Skeletal muscle satellite cell (primary cell): ENCODE measurements at regions not wholly inside any gene's neighbourhood (a gene's known extent, or its start where the extent isn't known, plus 50 kb on each side); places are given as distances from the start of the nearest gene placed in this dataset.

Source experiments
- H3K27me3 ChIP-seq: 2 replicates; pipeline ENCODE4 v1.7.0; 2013; ENCODE audit warnings: low read length; ENCODE audit not compliant: control insufficient read depth, insufficient read depth
- H3K36me3 ChIP-seq: 2 replicates; pipeline ENCODE4 v1.7.0; 2013; ENCODE audit warnings: mild to moderate bottlenecking, control low read depth, low read length; ENCODE audit not compliant: insufficient read depth
- H3K4me1 ChIP-seq: 2 replicates; pipeline ENCODE4 v1.7.0; 2013; ENCODE audit warnings: low read length; ENCODE audit not compliant: control insufficient read depth, insufficient read depth
- H3K4me2 ChIP-seq: 2 replicates; pipeline ENCODE4 v1.7.0; 2013; ENCODE audit warnings: mild to moderate bottlenecking, low read length
- H3K4me3 ChIP-seq: 2 replicates; pipeline ENCODE4 v1.7.0; 2013; ENCODE audit warnings: low read length
- H3K9ac ChIP-seq: 2 replicates; pipeline ENCODE4 v1.7.0; 2013; ENCODE audit warnings: mild to moderate bottlenecking, low read depth, low read length, moderate library complexity
- H3K9me3 ChIP-seq: replicated peaks from 2 replicates; pipeline ENCODE4 v1.7.0; 2013; ENCODE audit warnings: mild to moderate bottlenecking, control low read depth, low read length

DNA sequence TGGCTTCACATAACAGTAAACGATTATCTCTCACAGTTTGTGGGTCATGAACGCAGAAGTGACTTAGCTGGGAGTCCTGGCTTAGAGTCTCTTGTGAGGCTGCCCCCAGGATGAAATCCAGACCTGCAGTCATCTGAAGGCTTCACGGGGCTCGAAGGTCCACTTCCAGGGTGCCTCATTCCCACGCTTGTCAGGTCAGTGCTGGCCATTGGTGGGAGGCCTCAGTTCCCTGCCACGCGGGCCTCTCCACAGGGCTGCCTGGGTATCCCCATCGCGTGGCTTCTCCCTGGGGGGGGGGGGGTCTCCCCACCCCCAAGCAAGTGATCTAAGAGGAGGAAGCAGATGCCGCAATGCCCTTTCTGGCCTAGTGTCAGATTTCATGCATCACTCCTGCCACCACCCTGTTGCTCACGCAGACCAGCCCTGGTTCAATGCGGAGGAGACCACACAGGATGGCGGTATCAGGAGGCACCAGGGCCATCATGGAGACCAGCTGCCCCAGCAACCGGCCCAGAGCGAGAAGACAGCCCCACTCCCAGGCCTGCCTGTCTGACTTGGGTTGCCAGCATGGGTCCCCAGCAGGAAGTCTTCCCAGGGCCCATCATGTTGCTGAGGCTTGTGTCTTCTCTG, 77.3 kb upstream of the CDH5 start:
- H3K4me1 ChIP-seq = no peaks in the 10 kb centered on the region
- H3K36me3 ChIP-seq = no peaks in the 10 kb centered on the region
- no peak overlapping the region for H3K4me2 ChIP-seq
- H3K27me3 ChIP-seq = peaks cover 17% of the 10 kb centered on the region
- H3K9me3 ChIP-seq = no peaks in the 10 kb centered on the region
- H3K9ac ChIP-seq = no peak overlapping the region
- no peak overlapping the region for H3K4me3 ChIP-seq

GRCh38 chr16:66287926-66288325, 78.6 kb upstream of the CDH5 start:
- no peaks in the 10 kb centered on the region for H3K36me3 ChIP-seq
- no peaks in the 10 kb centered on the region for H3K9me3 ChIP-seq
- H3K27me3 ChIP-seq = peaks cover 5% of the 10 kb centered on the region
- no peak overlapping the region for H3K4me2 ChIP-seq
- no peak overlapping the region for H3K9ac ChIP-seq
- H3K4me3 ChIP-seq = no peak overlapping the region
- H3K4me1 ChIP-seq = no peaks in the 10 kb centered on the region

GRCh38 chr16:66287416-66287815, 79.1 kb upstream of the CDH5 start:
- no peaks in the 10 kb centered on the region for H3K4me1 ChIP-seq
- H3K9me3 ChIP-seq = no peaks in the 10 kb centered on the region
- no peaks in the 10 kb centered on the region for H3K36me3 ChIP-seq
- H3K4me2 ChIP-seq = no peak overlapping the region
- H3K9ac ChIP-seq = no peak overlapping the region
- H3K4me3 ChIP-seq = no peak overlapping the region
- H3K27me3 ChIP-seq = peaks cover 3% of the 10 kb centered on the region

DNA sequence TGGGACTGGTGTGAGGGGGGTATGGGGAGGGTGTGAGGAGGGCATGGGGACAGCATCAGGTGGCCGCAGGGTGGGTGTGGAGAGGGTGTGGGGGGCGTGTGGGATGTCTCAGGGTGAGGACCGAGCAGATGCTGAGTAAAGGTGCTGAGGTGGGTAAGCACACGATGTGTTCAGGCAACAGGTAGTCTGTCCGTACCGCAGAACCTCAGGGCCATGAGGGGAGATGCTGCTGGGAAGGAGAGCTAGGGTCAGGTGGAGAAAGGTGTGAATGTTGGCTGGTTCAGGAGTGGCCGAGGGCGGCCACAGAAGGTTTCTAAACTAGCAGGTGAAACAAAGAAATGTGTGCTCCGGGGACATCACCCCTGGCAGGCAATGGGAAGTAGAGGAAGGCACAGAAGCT, 80.0 kb upstream of the CDH5 start:
- Histone ChIP-seq H3K4me3 (no peak overlapping the region), H3K9ac (no peak overlapping the region), H3K4me1 (no peaks in the 10 kb centered on the region), H3K4me2 (no peak overlapping the region), H3K36me3 (no peaks in the 10 kb centered on the region), H3K27me3 (peaks cover 3% of the 10 kb centered on the region), H3K9me3 (no peaks in the 10 kb centered on the region)

DNA sequence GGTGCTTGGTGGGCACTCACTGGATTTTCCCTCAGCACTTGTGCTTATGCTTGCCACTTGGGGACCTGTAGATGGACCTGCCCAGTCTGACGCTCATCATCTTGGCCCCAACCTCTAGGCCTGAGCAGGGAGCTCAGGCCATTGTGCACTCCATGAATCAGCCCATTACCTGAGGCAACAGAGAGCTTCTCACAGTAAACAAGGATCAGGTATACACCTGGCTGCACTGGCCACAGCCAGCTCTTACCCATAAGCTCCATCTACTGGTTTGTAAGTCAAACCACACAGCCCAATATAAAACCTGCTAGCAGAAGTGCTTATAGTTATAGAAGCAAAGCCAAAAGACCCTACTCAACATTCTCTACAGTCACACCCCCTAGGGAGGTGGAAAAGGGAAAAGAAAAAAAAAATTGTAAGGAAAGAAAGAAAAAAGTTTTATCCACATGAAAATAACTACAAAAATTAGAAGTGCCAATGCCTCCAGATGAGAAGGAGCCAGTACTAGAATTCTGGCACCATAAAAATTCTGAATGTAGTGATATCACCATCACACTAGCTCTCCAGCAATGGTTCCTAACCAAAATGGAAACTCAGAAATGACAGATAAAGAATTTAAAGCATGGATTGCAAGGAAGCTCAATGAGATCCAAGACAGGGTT, 87.8 kb upstream of the CDH5 start:
- Histone ChIP-seq H3K9me3 (no peaks in the 10 kb centered on the region), H3K27me3 (peaks cover 5% of the 10 kb centered on the region), H3K4me1 (no peaks in the 10 kb centered on the region), H3K36me3 (no peaks in the 10 kb centered on the region), H3K9ac (no peak overlapping the region), H3K4me2 (no peak overlapping the region), H3K4me3 (no peak overlapping the region)

GRCh38 chr16:66278111-66278531, 88.4 kb upstream of the CDH5 start:
- H3K36me3 ChIP-seq = no peaks in the 10 kb centered on the region
- no peak overlapping the region for H3K4me3 ChIP-seq
- no peak overlapping the region for H3K9ac ChIP-seq
- H3K27me3 ChIP-seq = peaks cover 5% of the 10 kb centered on the region
- H3K9me3 ChIP-seq = no peaks in the 10 kb centered on the region
- H3K4me2 ChIP-seq = no peak overlapping the region
- no peaks in the 10 kb centered on the region for H3K4me1 ChIP-seq

- no peak overlapping the region for H3K4me3 ChIP-seq
- H3K9me3 ChIP-seq = no peaks in the 10 kb centered on the region
- no peaks in the 10 kb centered on the region for H3K4me1 ChIP-seq
- peaks cover 5% of the 10 kb centered on the region for H3K27me3 ChIP-seq
- H3K36me3 ChIP-seq = no peaks in the 10 kb centered on the region
- no peak overlapping the region for H3K4me2 ChIP-seq
- H3K9ac ChIP-seq = no peak overlapping the region
Measured at GRCh38 chr16:66277311-66278070, 89.0 kb upstream of the CDH5 start.

GRCh38 chr16:66275775-66276428, 90.6 kb upstream of the CDH5 start:
- no peak overlapping the region for H3K9ac ChIP-seq

GRCh38 chr16:66274335-66275110, 92.0 kb upstream of the CDH5 start:
- no peak overlapping the region for H3K4me3 ChIP-seq
- H3K4me1 ChIP-seq = peaks cover 3% of the 10 kb centered on the region

More at GRCh38 chr16:66275775-66276428, 90.6 kb upstream of the CDH5 start:
- H3K36me3 ChIP-seq = no peaks in the 10 kb centered on the region
- H3K4me1 ChIP-seq = no peaks in the 10 kb centered on the region
- H3K4me3 ChIP-seq = no peak overlapping the region
- no peaks in the 10 kb centered on the region for H3K9me3 ChIP-seq
- no peak overlapping the region for H3K4me2 ChIP-seq
- H3K27me3 ChIP-seq = peaks cover 9% of the 10 kb centered on the region

GRCh38 chr16:66273644-66274334, 92.7 kb upstream of the CDH5 start:
- Histone ChIP-seq H3K9me3 (no peaks in the 10 kb centered on the region), H3K4me2 (no peak overlapping the region), H3K4me1 (peaks cover 3% of the 10 kb centered on the region), H3K27me3 (peaks cover 8% of the 10 kb centered on the region), H3K4me3 (no peak overlapping the region), H3K36me3 (no peaks in the 10 kb centered on the region), H3K9ac (no peak overlapping the region)

More at GRCh38 chr16:66274335-66275110, 92.0 kb upstream of the CDH5 start:
- Histone ChIP-seq H3K4me2 (no peak overlapping the region), H3K9ac (no peak overlapping the region), H3K36me3 (no peaks in the 10 kb centered on the region), H3K27me3 (peaks cover 9% of the 10 kb centered on the region), H3K9me3 (no peaks in the 10 kb centered on the region)
